ENCODE measurements at regions not wholly inside any gene's neighbourhood (a gene's known extent, or its start where the extent isn't known, plus 50 kb on each side); places are given as distances from the start of the nearest gene placed in this dataset.

DNA sequence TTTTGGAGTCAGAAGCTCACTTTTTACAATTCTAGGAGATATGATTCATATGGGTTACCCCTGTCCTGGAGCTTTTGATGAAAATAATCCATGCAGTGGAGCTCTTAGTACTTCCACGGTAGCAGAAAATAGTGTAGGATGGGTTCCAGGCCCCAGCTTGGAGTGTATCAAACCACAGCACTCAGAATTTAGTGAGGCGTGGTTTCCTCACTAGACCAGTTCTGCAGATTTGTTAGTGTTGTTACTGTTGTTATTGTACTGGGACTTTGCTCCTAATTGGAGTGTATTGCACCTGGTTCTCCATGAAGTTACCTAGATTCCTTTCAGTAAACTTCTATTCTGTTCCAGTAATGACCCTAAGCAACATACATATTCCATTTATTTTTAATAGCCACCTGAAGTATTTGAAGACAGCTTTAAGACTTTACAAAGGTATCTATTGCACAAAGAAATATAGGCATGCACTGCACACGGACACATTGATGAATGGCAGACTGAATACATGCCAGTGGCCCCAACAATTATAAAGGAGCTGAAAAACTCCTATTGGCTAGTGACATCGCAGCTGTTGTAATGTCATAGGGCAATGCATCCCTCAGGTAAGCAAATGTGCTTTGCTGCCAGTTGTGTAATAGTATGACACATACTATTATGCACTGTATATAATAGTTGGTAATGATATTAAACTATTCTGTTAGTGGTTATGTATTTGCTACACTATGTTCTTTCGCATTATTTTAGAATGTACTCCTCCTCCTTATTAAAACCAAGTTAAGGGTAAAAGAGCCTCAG, 1058.0 kb downstream of the KCNT2 start:
- Histone ChIP-seq H3K9ac (no peak overlapping the region), H3K79me2 (ENCODE audit: low read depth) (no peaks in the 10 kb centered on the region), H3K27ac (no peak overlapping the region), H3K4me1 (no peaks in the 10 kb centered on the region), H3K36me3 (no peaks in the 10 kb centered on the region), H2AFZ (replicated peaks) (no peak overlapping the region), H4K20me1 (ENCODE audit: low read depth) (no peaks in the 10 kb centered on the region), H3K4me2 (no peak overlapping the region), H3F3A (ENCODE audit: low read depth) (no peaks in the 10 kb centered on the region), H3K9me3 (ENCODE audit: low read depth) (no peaks in the 10 kb centered on the region), H3K4me3 (no peak overlapping the region), H3K27me3 (no peaks in the 10 kb centered on the region)
- no peaks in the 10 kb centered on the region for H3K36me3 Mint-ChIP-seq
- no peak for DNase-seq (ENCODE audit: low spot score)
- peaks cover 11% of the 10 kb centered on the region for H3K4me1 Mint-ChIP-seq
- H3K4me3 Mint-ChIP-seq = no peak overlapping the region
- peaks cover 2% of the 10 kb centered on the region for H3K27me3 Mint-ChIP-seq (ENCODE audit: insufficient read depth, low read depth)
- H3K9me3 Mint-ChIP-seq = peaks cover 2% of the 10 kb centered on the region
- H3K27ac Mint-ChIP-seq = no peak overlapping the region
- TF ChIP-seq, protein P1, sequence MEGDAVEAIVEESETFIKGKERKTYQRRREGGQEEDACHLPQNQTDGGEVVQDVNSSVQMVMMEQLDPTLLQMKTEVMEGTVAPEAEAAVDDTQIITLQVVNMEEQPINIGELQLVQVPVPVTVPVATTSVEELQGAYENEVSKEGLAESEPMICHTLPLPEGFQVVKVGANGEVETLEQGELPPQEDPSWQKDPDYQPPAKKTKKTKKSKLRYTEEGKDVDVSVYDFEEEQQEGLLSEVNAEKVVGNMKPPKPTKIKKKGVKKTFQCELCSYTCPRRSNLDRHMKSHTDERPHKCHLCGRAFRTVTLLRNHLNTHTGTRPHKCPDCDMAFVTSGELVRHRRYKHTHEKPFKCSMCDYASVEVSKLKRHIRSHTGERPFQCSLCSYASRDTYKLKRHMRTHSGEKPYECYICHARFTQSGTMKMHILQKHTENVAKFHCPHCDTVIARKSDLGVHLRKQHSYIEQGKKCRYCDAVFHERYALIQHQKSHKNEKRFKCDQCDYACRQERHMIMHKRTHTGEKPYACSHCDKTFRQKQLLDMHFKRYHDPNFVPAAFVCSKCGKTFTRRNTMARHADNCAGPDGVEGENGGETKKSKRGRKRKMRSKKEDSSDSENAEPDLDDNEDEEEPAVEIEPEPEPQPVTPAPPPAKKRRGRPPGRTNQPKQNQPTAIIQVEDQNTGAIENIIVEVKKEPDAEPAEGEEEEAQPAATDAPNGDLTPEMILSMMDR (IDR thresholded peaks at IDR 0.05) = no peak
- TF ChIP-seq EZH2phosphoT487 (IDR thresholded peaks at IDR 0.05) = no peak
- no peak for TF ChIP-seq EZH2 (IDR thresholded peaks at IDR 0.05)

DNA sequence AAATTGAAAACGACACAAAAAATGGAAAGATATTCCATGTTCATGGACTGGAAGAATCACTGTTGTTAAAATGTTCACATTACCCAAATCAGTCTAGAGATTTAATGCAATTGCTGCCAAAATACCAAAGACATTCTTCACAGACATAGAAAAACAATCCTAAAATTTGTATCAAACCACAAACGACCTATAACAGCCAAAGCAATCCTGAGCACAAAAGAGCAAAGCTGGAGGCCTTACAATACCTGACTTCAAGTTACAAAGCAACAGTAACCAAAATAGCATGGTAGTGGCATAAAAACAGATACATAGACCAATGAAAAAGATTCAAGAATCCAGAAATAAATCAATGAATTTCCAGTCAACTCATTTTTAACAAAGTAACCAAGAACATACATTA, 1077.3 kb downstream of the KCNT2 start:
- no peak overlapping the region for H3K4me3 ChIP-seq
- H3K4me1 Mint-ChIP-seq = no peaks in the 10 kb centered on the region
- DNase-seq (ENCODE audit: low spot score) = no peak

DNA sequence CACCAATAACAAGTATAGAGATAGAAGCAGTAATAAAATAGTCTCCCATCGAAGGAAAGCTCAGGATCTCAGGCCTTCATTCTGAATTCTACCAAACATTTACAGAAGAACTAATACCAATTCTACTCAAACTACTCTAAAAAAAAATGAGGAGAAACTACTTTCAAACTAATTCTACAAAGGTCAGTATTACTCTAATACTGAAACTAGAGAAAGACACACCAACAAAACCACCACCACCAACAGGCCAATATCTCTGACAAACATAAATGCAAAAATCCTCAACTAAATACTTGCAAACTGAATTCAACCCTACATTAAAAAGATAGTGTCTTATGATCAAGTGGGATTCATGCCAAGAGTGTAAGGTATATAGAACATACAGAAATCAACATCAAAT, 1078.4 kb downstream of the KCNT2 start:
- Histone ChIP-seq H3K27me3 (no peaks in the 10 kb centered on the region), H3K79me2 (ENCODE audit: low read depth) (no peaks in the 10 kb centered on the region), H3K4me3 (no peak overlapping the region), H3K4me2 (no peak overlapping the region), H4K20me1 (ENCODE audit: low read depth) (no peaks in the 10 kb centered on the region), H3K27ac (no peak overlapping the region), H3F3A (ENCODE audit: low read depth) (no peaks in the 10 kb centered on the region), H3K9me3 (ENCODE audit: low read depth) (no peaks in the 10 kb centered on the region), H3K4me1 (no peaks in the 10 kb centered on the region), H2AFZ (replicated peaks) (no peak overlapping the region), H3K36me3 (no peaks in the 10 kb centered on the region), H3K9ac (no peak overlapping the region)
- no peaks in the 10 kb centered on the region for H3K9me3 Mint-ChIP-seq
- no peak for DNase-seq (ENCODE audit: low spot score)
- TF ChIP-seq, protein P1 (IDR thresholded peaks at IDR 0.05) = no peak
- TF ChIP-seq EZH2 (IDR thresholded peaks at IDR 0.05) = no peak
- no peak for TF ChIP-seq EZH2phosphoT487 (IDR thresholded peaks at IDR 0.05)
- no peaks in the 10 kb centered on the region for H3K27me3 Mint-ChIP-seq (ENCODE audit: insufficient read depth, low read depth)
- no peak overlapping the region for H3K27ac Mint-ChIP-seq
- no peaks in the 10 kb centered on the region for H3K4me1 Mint-ChIP-seq
- no peaks in the 10 kb centered on the region for H3K36me3 Mint-ChIP-seq
- no peak overlapping the region for H3K4me3 Mint-ChIP-seq

More for the DNA sequence above, 1077.3 kb downstream of the KCNT2 start:
- no peaks in the 10 kb centered on the region for H3K9me3 ChIP-seq (ENCODE audit: low read depth)
- no peak overlapping the region for H3K4me3 Mint-ChIP-seq
- no peak overlapping the region for H3K27ac Mint-ChIP-seq
- no peaks in the 10 kb centered on the region for H3K27me3 Mint-ChIP-seq (ENCODE audit: insufficient read depth, low read depth)
- H4K20me1 ChIP-seq (ENCODE audit: low read depth) = no peaks in the 10 kb centered on the region
- TF ChIP-seq, protein P1 (IDR thresholded peaks at IDR 0.05) = no peak
- no peak for TF ChIP-seq EZH2phosphoT487 (IDR thresholded peaks at IDR 0.05)
- TF ChIP-seq EZH2 (IDR thresholded peaks at IDR 0.05) = no peak
- H3K36me3 ChIP-seq = no peaks in the 10 kb centered on the region
- no peaks in the 10 kb centered on the region for H3F3A ChIP-seq (ENCODE audit: low read depth)
- H3K9me3 Mint-ChIP-seq = no peaks in the 10 kb centered on the region
- no peaks in the 10 kb centered on the region for H3K27me3 ChIP-seq
- H3K27ac ChIP-seq = no peak overlapping the region
- H2AFZ ChIP-seq (replicated peaks) = peak overlapping the region; percentile 4
- H3K4me1 ChIP-seq = no peaks in the 10 kb centered on the region
- H3K9ac ChIP-seq = no peak overlapping the region
- no peaks in the 10 kb centered on the region for H3K36me3 Mint-ChIP-seq
- no peak overlapping the region for H3K4me2 ChIP-seq
- H3K79me2 ChIP-seq (ENCODE audit: low read depth) = no peaks in the 10 kb centered on the region

All from neural progenitor cell (in vitro differentiated cells).